ENCODE measurements at regions not wholly inside any gene's neighbourhood (a gene's known extent, or its start where the extent isn't known, plus 50 kb on each side); places are given as distances from the start of the nearest gene placed in this dataset.

- Histone ChIP-seq H3K9me3 (no peaks in the 10 kb centered on the region), H3K4me3 (no peak overlapping the region), H3K4me1 (no peaks in the 10 kb centered on the region), H3K36me3 (no peaks in the 10 kb centered on the region), H3K27ac (no peak overlapping the region), H3K27me3 (no peaks in the 10 kb centered on the region)
- DNase-seq, result no peak
- intact Hi-C loops (cut with DNase I; ENCODE audit: low total_unique reads), result no loop called here
- TF ChIP-seq POLR2A (IDR thresholded peaks at IDR 0.05), result no peak
- no peak for TF ChIP-seq CTCF (IDR thresholded peaks at IDR 0.05)
Measured at GRCh38 chr9:2478421-2478820, 143.2 kb upstream of the VLDLR start.

GRCh38 chr9:2479056-2479565, 142.5 kb upstream of the VLDLR start:
- Histone ChIP-seq H3K36me3 (no peaks in the 10 kb centered on the region), H3K27ac (no peak overlapping the region), H3K4me3 (no peak overlapping the region), H3K27me3 (no peaks in the 10 kb centered on the region), H3K4me1 (no peaks in the 10 kb centered on the region), H3K9me3 (no peaks in the 10 kb centered on the region)
- no peak for DNase-seq
- TF ChIP-seq CTCF (IDR thresholded peaks at IDR 0.05) (no peak), POLR2A (IDR thresholded peaks at IDR 0.05) (no peak)
- intact Hi-C loops (cut with DNase I; ENCODE audit: low total_unique reads), result no loop called here

- H3K4me1 ChIP-seq, result no peaks in the 10 kb centered on the region
- intact Hi-C loops (cut with DNase I; ENCODE audit: low total_unique reads), result no loop called here
- H3K27ac ChIP-seq, result no peak overlapping the region
Measured at GRCh38 chr9:2480255-2480837, 141.2 kb upstream of the VLDLR start.

GRCh38 chr9:2481216-2481615, 140.4 kb upstream of the VLDLR start:
- no peaks in the 10 kb centered on the region for H3K27me3 ChIP-seq
- no peak overlapping the region for H3K27ac ChIP-seq
- no peaks in the 10 kb centered on the region for H3K4me1 ChIP-seq
- TF ChIP-seq CTCF (IDR thresholded peaks at IDR 0.05) (no peak), POLR2A (IDR thresholded peaks at IDR 0.05) (no peak)
- H3K4me3 ChIP-seq, result no peak overlapping the region
- no peaks in the 10 kb centered on the region for H3K9me3 ChIP-seq
- no peak for DNase-seq
- no peaks in the 10 kb centered on the region for H3K36me3 ChIP-seq
- intact Hi-C loops (cut with DNase I; ENCODE audit: low total_unique reads), result no loop called here

More at GRCh38 chr9:2480255-2480837, 141.2 kb upstream of the VLDLR start:
- H3K27me3 ChIP-seq, result no peaks in the 10 kb centered on the region
- H3K9me3 ChIP-seq, result no peaks in the 10 kb centered on the region
- peak in 1 of 2 donors; percentile 38 for DNase-seq
- no peak overlapping the region for H3K4me3 ChIP-seq
- TF ChIP-seq POLR2A (IDR thresholded peaks at IDR 0.05), result no peak
- TF ChIP-seq CTCF (IDR thresholded peaks at IDR 0.05), result no peak
- no peaks in the 10 kb centered on the region for H3K36me3 ChIP-seq

- intact Hi-C loops (cut with DNase I; ENCODE audit: low total_unique reads), result no loop called here
- no peaks in the 10 kb centered on the region for H3K36me3 ChIP-seq
- no peak for TF ChIP-seq CTCF (IDR thresholded peaks at IDR 0.05)
- TF ChIP-seq POLR2A (IDR thresholded peaks at IDR 0.05), result no peak
- H3K9me3 ChIP-seq, result no peaks in the 10 kb centered on the region
- no peak for DNase-seq
- no peak overlapping the region for H3K4me3 ChIP-seq
- no peak overlapping the region for H3K27ac ChIP-seq
- peaks cover 0 to 13% of the 10 kb centered on the region in 2 donors for H3K4me1 ChIP-seq
- no peaks in the 10 kb centered on the region for H3K27me3 ChIP-seq
Measured at GRCh38 chr9:2486988-2487387, 134.6 kb upstream of the VLDLR start.
